Umbilical cord (tissue), 1 donor: ENCODE measurements at regions not wholly inside any gene's neighbourhood (a gene's known extent, or its start where the extent isn't known, plus 50 kb on each side); places are given as distances from the start of the nearest gene placed in this dataset.
"Not testable (repeated sequence)": the region's sequence is repeated elsewhere in the genome, so short reads cannot be mapped to it uniquely, and the experiment has no call there.

ENCODE experiments used
- DNase-seq: peaks from one replicate; pipeline ENCODE4 v3.0.0-alpha.2; 2015; ENCODE audit warnings: low spot score

GRCh38 chr5:56422076-56422762 is 189.1 kb upstream of the ANKRD55 start:
- DNase-seq: no peak

- DNase-seq: no peak
These were observed 188.3 kb upstream of the ANKRD55 start for GRCh38 chr5:56421246-56422075.

- no peak for DNase-seq
These were observed 187.2 kb upstream of the ANKRD55 start for GRCh38 chr5:56420323-56420722.

- DNase-seq: no peak
These were observed 186.5 kb upstream of the ANKRD55 start for GRCh38 chr5:56419667-56420066.

- DNase-seq: peak; percentile 66
These were observed 182.2 kb upstream of the ANKRD55 start for GRCh38 chr5:56415356-56415765.

- peak; percentile 55 for DNase-seq
These were observed 180.9 kb upstream of the ANKRD55 start for GRCh38 chr5:56414066-56414465.

GRCh38 chr5:56413546-56413945 is 180.4 kb upstream of the ANKRD55 start:
- DNase-seq: no peak

GRCh38 chr5:56412601-56413379 is 179.7 kb upstream of the ANKRD55 start:
- DNase-seq: peak; percentile 52

GRCh38 chr5:56410696-56411095 is 177.6 kb upstream of the ANKRD55 start:
- no peak for DNase-seq

GRCh38 chr5:56409331-56410190 is 176.4 kb upstream of the ANKRD55 start:
- DNase-seq: peak; percentile 92

GRCh38 chr5:56406838-56407237 is 173.7 kb upstream of the ANKRD55 start:
- DNase-seq: no peak

- DNase-seq: no peak
These were observed 173.1 kb upstream of the ANKRD55 start for GRCh38 chr5:56406221-56406620.

GRCh38 chr5:56405116-56405908 is 172.2 kb upstream of the ANKRD55 start:
- no peak for DNase-seq

- DNase-seq: peak; percentile 66
These were observed 169.4 kb upstream of the ANKRD55 start for GRCh38 chr5:56402266-56403220.

- not testable (repeated sequence) for DNase-seq
These were observed 164.7 kb upstream of the ANKRD55 start for GRCh38 chr5:56397796-56398195.

GRCh38 chr5:56396634-56397033 is 163.5 kb upstream of the ANKRD55 start:
- no peak for DNase-seq

GRCh38 chr5:56389261-56389660 is 156.1 kb upstream of the ANKRD55 start:
- no peak for DNase-seq

GRCh38 chr5:56388229-56388985 is 155.3 kb upstream of the ANKRD55 start:
- no peak for DNase-seq
